NT2/D1 (cell line): ENCODE measurements at regions not wholly inside any gene's neighbourhood (a gene's known extent, or its start where the extent isn't known, plus 50 kb on each side); places are given as distances from the start of the nearest gene placed in this dataset.

Source experiments
- SUZ12 ChIP-seq: IDR thresholded peaks from 2 replicates; pipeline ENCODE4 v1.6.1; 2011; ENCODE audit not compliant: insufficient read length, insufficient read depth; ENCODE audit errors: extremely low read depth
- ZNF274 ChIP-seq: IDR thresholded peaks from 2 replicates; pipeline ENCODE4 v1.6.1; 2011; ENCODE audit warnings: mild to moderate bottlenecking, low read depth, low read length

DNA sequence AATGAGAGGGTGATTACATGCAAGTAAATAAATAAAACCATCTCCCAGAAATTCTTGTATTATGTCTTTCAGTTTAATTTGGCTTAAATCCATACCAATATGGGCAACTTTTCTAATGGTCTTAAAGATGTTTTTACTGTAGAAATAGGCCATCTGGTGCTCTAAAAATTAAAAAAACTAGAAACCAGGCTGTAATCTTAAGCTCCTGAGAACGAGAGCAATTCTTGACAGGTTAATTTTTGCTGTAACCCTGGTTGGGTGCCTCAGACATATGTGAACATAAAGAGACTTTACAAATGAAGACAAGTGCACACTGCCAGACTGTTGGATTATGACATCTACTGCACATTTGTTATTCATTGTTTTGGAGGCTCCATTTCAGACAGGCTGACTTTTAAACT lies 246.8 kb upstream of the DAB2 start:
- TF ChIP-seq SUZ12 (no peak), ZNF274 (no peak)
